GM12874 (cell line): ENCODE measurements at regions not wholly inside any gene's neighbourhood (a gene's known extent, or its start where the extent isn't known, plus 50 kb on each side); places are given as distances from the start of the nearest gene placed in this dataset.

Source experiments
- TF ChIP-seq, protein P1 (sequence below): IDR thresholded peaks from 2 replicates; pipeline ENCODE4 v1.5.1; 2011; ENCODE audit warnings: low read depth, mild to moderate bottlenecking, control low read depth, low read length, moderate library complexity; ENCODE audit not compliant: insufficient read depth

DNA sequence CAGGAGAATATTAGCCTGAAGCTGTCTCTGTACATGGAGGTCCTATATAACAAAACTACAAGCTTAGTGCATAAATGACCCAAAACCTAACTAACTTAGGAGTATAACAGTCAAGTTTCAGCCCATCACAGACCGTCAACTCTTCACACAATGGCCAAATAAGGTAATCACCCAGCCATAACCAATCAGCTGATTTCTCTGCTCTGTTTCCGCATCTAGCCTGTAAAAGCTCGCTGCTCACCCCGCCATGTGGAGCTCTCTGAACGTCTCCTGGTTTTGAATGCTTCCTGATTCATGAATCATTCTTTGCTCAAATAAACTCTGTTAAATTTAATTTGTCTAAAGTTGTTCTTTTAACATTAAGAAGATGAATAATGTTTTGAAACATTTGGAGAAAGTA is 593.6 kb downstream of the TMX3 start:
- TF ChIP-seq, protein P1, sequence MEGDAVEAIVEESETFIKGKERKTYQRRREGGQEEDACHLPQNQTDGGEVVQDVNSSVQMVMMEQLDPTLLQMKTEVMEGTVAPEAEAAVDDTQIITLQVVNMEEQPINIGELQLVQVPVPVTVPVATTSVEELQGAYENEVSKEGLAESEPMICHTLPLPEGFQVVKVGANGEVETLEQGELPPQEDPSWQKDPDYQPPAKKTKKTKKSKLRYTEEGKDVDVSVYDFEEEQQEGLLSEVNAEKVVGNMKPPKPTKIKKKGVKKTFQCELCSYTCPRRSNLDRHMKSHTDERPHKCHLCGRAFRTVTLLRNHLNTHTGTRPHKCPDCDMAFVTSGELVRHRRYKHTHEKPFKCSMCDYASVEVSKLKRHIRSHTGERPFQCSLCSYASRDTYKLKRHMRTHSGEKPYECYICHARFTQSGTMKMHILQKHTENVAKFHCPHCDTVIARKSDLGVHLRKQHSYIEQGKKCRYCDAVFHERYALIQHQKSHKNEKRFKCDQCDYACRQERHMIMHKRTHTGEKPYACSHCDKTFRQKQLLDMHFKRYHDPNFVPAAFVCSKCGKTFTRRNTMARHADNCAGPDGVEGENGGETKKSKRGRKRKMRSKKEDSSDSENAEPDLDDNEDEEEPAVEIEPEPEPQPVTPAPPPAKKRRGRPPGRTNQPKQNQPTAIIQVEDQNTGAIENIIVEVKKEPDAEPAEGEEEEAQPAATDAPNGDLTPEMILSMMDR = no peak

DNA sequence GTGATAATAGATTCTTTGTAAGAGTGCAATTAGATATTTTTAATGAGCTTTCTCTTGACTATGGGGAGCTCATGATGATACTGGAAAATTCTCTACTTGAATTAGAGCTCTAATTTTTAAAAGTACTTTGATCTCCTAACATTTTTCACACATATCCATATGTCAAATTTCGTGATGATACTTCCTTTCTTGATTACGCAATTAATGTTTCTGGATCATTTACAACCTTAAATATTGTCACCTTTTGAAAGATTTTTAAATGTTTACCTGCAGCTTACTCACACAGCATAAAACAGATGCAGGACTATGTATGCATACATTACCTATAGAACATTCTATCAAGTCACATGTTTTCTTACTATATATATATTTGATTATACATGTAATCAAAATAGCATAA is 598.5 kb upstream of the DSEL start:
- TF ChIP-seq, protein P1 = no peak

- TF ChIP-seq, protein P1 = no peak
Measured at GRCh38 chr18:68104036-68104435, 587.5 kb upstream of the DSEL start.

DNA sequence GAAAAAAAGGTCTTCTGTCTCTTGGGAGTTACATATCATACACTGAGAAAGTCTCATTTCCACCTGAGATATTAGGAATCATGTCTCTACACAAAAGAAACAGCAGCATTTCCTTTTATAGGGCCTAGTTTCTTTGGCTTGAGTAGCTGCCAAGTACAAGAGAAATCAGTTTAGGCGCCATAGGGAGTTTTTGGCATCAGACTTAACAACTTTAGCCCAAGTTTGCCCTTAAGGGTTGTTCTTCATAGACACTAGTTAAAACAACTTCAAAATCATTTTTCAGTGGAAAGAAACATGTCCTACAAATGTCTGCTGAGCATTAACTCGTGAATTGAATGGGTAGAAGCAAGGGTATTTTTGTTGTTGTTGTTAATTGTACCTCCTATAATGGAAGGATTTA is 587.0 kb upstream of the DSEL start:
- TF ChIP-seq, protein P1 = no peak

- TF ChIP-seq, protein P1 = no peak
Measured at GRCh38 chr18:68102117-68102516, 585.6 kb upstream of the DSEL start.

- TF ChIP-seq, protein P1 = no peak
Measured at GRCh38 chr18:68098655-68099054, 582.1 kb upstream of the DSEL start.

- TF ChIP-seq, protein P1 = no peak
Measured at GRCh38 chr18:68086481-68086880, 570.0 kb upstream of the DSEL start.

DNA sequence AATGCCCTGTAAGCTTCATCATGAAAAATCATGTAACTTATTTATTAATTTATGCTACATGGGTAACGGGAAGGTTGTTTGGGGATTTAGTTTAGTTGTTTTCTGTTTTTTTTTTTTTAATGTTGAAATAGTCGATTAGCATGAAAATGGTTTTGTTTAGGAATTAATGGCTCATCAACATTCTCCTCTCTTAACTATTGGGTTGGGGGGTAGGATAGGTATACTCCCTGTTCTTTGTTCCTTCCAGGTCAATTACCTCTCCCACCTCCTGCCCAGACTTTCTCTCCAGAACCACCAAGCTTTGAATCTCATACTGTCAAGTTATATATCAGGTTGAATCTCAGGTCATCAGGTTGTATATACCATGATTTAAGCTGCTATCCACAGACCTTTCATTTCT is 568.7 kb upstream of the DSEL start:
- TF ChIP-seq, protein P1 = no peak
